ENCODE measurements at regions not wholly inside any gene's neighbourhood (a gene's known extent, or its start where the extent isn't known, plus 50 kb on each side); places are given as distances from the start of the nearest gene placed in this dataset.
"Not testable (repeated sequence)": the region's sequence is repeated elsewhere in the genome, so short reads cannot be mapped to it uniquely, and the experiment has no call there.

- DNase-seq (ENCODE audit: low read depth, low spot score) = not testable (repeated sequence)
These were observed 75.0 kb downstream of the C9orf50 start for GRCh38 chr9:129545876-129546275.

- DNase-seq (ENCODE audit: low read depth, low spot score) = no peak
These were observed 76.1 kb downstream of the C9orf50 start for GRCh38 chr9:129544761-129545160.

- no peak for DNase-seq (ENCODE audit: low read depth, low spot score)
These were observed 78.2 kb downstream of the C9orf50 start for GRCh38 chr9:129542741-129543140.

- DNase-seq (ENCODE audit: low read depth, low spot score) = no peak
These were observed 79.6 kb downstream of the C9orf50 start for GRCh38 chr9:129541270-129541669.

- no peak for DNase-seq (ENCODE audit: low read depth, low spot score)
These were observed 81.5 kb downstream of the C9orf50 start for GRCh38 chr9:129539446-129539845.

- DNase-seq (ENCODE audit: low read depth, low spot score) = not testable (repeated sequence)
These were observed 89.0 kb downstream of the C9orf50 start for GRCh38 chr9:129531860-129532402.

GRCh38 chr9:129527955-129528354 is 92.9 kb downstream of the C9orf50 start:
- not testable (repeated sequence) for DNase-seq (ENCODE audit: low read depth, low spot score)

GRCh38 chr9:129525656-129526196 is 95.2 kb downstream of the C9orf50 start:
- DNase-seq (ENCODE audit: low read depth, low spot score) = peak; percentile 74

- DNase-seq (ENCODE audit: low read depth, low spot score) = peak; percentile 69
These were observed 96.2 kb downstream of the C9orf50 start for GRCh38 chr9:129524582-129525270.

- no peak for DNase-seq (ENCODE audit: low read depth, low spot score)
These were observed 96.8 kb downstream of the C9orf50 start for GRCh38 chr9:129523943-129524581.

GRCh38 chr9:129522351-129522750 is 98.5 kb downstream of the C9orf50 start:
- no peak for DNase-seq (ENCODE audit: low read depth, low spot score)

GRCh38 chr9:129520082-129520481 is 100.8 kb downstream of the C9orf50 start:
- no peak for DNase-seq (ENCODE audit: low read depth, low spot score)

- DNase-seq (ENCODE audit: low read depth, low spot score) = no peak
These were observed 102.8 kb downstream of the C9orf50 start for GRCh38 chr9:129518074-129518473.

GRCh38 chr9:129517006-129517405 is 103.9 kb downstream of the C9orf50 start:
- no peak for DNase-seq (ENCODE audit: low read depth, low spot score)

GRCh38 chr9:129514891-129515290 is 106.0 kb downstream of the C9orf50 start:
- no peak for DNase-seq (ENCODE audit: low read depth, low spot score)

GRCh38 chr9:129514497-129514867 is 106.4 kb downstream of the C9orf50 start:
- DNase-seq (ENCODE audit: low read depth, low spot score) = no peak

- no peak for DNase-seq (ENCODE audit: low read depth, low spot score)
These were observed 106.9 kb downstream of the C9orf50 start for GRCh38 chr9:129513856-129514496.

- no peak for DNase-seq (ENCODE audit: low read depth, low spot score)
These were observed 107.6 kb downstream of the C9orf50 start for GRCh38 chr9:129513282-129513681.

GRCh38 chr9:129511285-129511900 is 109.5 kb downstream of the C9orf50 start:
- no peak for DNase-seq (ENCODE audit: low read depth, low spot score)

- DNase-seq (ENCODE audit: low read depth, low spot score) = no peak
These were observed 111.4 kb downstream of the C9orf50 start for GRCh38 chr9:129509533-129509928.

- DNase-seq (ENCODE audit: low read depth, low spot score) = no peak
These were observed 113.1 kb downstream of the C9orf50 start for GRCh38 chr9:129507805-129508204.

- DNase-seq (ENCODE audit: low read depth, low spot score) = peak; percentile 51
These were observed 114.0 kb downstream of the C9orf50 start for GRCh38 chr9:129506892-129507291.
